Prostate gland (tissue), 2 donors: ENCODE measurements at regions not wholly inside any gene's neighbourhood (a gene's known extent, or its start where the extent isn't known, plus 50 kb on each side); places are given as distances from the start of the nearest gene placed in this dataset.

Experiments
- CTCF ChIP-seq, 4 experiments: fragments of 200-600 bp in 2 of 4; fragments of 450-650 bp in 2 of 4; sonication (generic) in 2 of 4; IDR thresholded peaks; 1 replicate in 3 of 4; 2 replicates in 1 of 4; pipeline ENCODE4 v1.5.1; 2016 to 2019; ENCODE audit warnings: antibody characterized with exemption in 4 of 4, mild to moderate bottlenecking in 2 of 4, moderate library complexity in 2 of 4
- POLR2A ChIP-seq: fragments of 450-650 bp; IDR thresholded peaks from one replicate; pipeline ENCODE4 v1.6.1; 2016; ENCODE audit warnings: antibody characterized with exemption, mild to moderate bottlenecking

DNA sequence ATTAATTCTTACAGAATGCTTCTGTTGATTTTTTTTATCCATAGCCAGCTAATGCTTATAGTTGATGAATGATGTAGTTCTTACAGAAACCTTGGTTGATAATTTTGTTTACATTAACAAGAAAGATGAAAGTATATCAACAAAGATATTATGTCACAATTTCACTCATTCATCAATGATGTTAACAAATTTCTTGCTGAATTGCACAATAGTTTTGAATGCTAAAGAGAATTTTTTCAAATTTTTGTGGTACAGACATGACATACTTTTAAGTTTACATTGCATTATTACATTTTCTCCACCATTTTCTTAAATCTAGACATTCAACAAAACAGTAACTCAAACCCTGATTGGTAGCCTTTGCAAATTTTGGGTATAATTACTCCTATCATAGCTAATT is 236.3 kb downstream of the FOXD2 start:
- TF ChIP-seq CTCF (IDR thresholded peaks at IDR 0.05) (no peak), POLR2A (no peak)
